ENCODE measurements at regions not wholly inside any gene's neighbourhood (a gene's known extent, or its start where the extent isn't known, plus 50 kb on each side); places are given as distances from the start of the nearest gene placed in this dataset.
A peak's percentile ranks its signal among the peaks of the same experiment; 100 is the strongest.

DNA sequence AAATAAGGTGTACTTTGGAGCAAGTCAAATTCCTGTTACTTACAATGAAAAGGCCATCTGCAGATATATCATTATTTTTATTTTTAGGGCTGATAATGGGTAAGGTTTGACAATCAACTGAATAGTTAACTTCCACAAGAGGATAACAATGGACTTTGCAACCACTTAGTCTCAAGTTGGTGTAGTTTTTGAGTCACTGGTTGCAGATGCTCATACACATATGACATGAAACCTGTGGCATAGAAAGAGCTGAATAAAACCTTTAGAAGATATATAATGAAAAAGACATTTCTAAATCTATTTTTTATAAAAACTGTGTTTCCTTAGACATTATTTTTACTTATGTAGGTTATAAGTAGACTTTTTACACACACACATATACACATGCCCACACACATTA lies 2110.9 kb downstream of the PCDH7 start:
- H3K4me3 ChIP-seq (ENCODE audit: low read depth, low read length) = no peak overlapping the region
- DNase-seq (ENCODE audit: low read depth) = no peak
- TF ChIP-seq, protein P1, sequence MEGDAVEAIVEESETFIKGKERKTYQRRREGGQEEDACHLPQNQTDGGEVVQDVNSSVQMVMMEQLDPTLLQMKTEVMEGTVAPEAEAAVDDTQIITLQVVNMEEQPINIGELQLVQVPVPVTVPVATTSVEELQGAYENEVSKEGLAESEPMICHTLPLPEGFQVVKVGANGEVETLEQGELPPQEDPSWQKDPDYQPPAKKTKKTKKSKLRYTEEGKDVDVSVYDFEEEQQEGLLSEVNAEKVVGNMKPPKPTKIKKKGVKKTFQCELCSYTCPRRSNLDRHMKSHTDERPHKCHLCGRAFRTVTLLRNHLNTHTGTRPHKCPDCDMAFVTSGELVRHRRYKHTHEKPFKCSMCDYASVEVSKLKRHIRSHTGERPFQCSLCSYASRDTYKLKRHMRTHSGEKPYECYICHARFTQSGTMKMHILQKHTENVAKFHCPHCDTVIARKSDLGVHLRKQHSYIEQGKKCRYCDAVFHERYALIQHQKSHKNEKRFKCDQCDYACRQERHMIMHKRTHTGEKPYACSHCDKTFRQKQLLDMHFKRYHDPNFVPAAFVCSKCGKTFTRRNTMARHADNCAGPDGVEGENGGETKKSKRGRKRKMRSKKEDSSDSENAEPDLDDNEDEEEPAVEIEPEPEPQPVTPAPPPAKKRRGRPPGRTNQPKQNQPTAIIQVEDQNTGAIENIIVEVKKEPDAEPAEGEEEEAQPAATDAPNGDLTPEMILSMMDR (conservative IDR thresholded peaks at IDR 0.05; ENCODE audit: low read depth, low read length) = no peak

DNA sequence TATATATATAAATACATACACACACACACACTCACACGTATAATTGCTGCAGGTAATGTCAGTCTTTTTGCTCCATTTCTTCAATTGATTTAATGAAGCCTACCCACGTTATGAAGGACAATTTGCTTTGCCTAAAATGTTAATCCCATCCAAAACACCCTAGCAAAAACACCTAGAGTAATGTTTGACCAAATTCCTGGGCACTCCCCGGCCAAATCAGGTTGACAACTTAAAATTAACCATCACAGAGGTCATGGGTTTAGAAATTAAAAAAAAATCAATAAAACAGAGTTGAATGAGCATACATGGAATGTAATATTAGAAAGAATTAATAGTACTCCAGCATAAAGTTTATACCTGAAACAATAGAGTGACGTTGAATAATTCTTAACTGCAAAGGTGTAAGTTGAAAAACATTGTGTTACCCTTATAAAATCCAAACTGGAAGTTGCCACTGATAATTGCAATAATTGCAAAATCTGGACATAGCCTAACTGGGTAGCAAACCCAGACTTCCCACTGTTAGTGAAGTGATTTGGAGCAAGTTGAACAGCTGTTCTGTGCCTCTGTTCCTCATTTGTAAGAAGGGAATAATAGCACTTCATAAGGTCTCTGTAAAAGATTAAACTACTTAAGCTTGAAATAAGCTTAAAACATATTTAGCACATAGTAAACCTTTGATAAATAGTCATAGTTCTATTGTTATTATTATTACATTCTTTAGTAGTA lies 2120.5 kb downstream of the PCDH7 start:
- no peak overlapping the region for H3K4me3 ChIP-seq (ENCODE audit: low read depth, low read length)
- DNase-seq (ENCODE audit: low read depth) = no peak
- TF ChIP-seq, protein P1 (conservative IDR thresholded peaks at IDR 0.05; ENCODE audit: low read depth, low read length) = no peak

DNA sequence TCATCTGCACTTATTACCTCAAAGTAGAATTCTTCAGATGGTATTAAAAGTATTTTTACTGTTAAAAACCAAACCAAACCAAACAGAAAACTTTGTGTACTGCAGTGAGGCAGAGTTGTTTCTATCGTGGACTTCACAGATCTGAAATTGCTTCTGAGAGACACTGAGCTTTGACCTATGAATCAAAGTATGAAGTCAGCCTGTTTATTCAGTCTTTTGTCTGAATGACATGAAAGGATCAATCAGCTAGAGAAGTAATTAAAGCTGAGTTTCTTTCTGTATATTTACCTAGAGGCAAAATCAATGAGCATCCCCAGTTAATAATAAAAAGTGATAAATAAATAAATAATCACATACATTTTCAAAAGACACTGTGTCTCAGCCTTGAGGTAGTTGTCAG lies 2121.0 kb downstream of the PCDH7 start:
- no peak overlapping the region for H3K4me3 ChIP-seq (ENCODE audit: low read depth, low read length)
- TF ChIP-seq, protein P1 (conservative IDR thresholded peaks at IDR 0.05; ENCODE audit: low read depth, low read length) = no peak
- no peak for DNase-seq (ENCODE audit: low read depth)

DNA sequence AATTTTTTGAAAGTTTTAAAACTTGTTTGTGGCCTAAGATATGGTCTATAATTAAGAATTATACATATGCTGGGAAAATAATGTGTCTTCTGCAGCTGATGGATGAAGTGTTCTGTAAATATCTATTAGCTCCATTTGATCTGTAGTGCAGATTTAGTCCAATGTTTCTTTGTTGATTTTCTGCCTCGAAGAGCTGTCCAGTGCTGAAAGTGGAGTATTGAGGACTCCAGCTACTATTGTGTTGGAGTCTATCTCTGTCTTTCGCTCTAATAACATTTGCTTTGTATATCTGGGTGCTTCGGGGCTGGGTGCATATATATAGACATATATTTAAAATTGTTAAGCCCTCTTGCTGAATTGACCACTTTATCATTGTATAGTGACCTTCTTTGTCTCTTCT lies 2127.3 kb downstream of the PCDH7 start:
- H3K4me3 ChIP-seq (ENCODE audit: low read depth, low read length) = no peak overlapping the region
- TF ChIP-seq, protein P1 (conservative IDR thresholded peaks at IDR 0.05; ENCODE audit: low read depth, low read length) = no peak
- no peak for DNase-seq (ENCODE audit: low read depth)

DNA sequence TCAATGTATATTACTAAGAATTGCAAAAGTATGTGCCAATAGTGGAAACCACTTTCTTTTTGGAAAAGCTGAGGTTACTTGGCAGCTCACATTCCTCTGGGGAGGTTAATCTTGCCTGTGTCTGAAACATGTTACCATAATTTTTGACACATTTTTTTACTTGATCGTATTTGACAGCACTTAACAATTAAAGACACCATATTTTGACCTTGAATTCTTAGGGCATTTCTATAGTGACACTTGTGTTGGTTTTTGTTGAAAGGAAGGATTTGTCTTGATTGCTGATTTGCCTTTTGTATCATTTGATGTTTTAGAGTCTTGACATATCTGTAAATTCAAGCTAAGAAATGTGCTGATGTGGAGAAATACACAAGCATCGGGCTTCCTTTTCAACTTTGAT lies 2135.5 kb downstream of the PCDH7 start:
- TF ChIP-seq, protein P1 (conservative IDR thresholded peaks at IDR 0.05; ENCODE audit: low read depth, low read length) = no peak
- no peak for DNase-seq (ENCODE audit: low read depth)
- no peak overlapping the region for H3K4me3 ChIP-seq (ENCODE audit: low read depth, low read length)

DNA sequence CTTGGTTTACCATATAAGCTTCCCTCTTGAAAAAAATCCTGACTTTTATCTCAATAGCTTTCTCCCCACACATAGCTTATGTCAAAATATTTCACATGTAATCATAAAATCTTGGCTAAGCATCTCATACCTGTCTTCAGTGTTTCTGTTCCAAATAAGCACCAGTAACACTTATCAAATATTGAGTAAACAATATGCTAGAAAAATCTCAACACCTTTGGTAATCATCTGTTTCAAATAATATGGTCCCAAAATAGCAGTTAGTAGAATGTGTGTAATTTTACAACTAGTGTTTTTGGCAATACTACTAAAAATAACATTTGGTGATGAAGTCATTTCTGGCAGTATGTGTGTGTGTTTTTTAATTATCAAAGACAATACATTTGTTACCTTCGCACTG lies 2138.2 kb downstream of the PCDH7 start:
- TF ChIP-seq, protein P1 (conservative IDR thresholded peaks at IDR 0.05; ENCODE audit: low read depth, low read length) = no peak
- no peak overlapping the region for H3K4me3 ChIP-seq (ENCODE audit: low read depth, low read length)
- no peak for DNase-seq (ENCODE audit: low read depth)

DNA sequence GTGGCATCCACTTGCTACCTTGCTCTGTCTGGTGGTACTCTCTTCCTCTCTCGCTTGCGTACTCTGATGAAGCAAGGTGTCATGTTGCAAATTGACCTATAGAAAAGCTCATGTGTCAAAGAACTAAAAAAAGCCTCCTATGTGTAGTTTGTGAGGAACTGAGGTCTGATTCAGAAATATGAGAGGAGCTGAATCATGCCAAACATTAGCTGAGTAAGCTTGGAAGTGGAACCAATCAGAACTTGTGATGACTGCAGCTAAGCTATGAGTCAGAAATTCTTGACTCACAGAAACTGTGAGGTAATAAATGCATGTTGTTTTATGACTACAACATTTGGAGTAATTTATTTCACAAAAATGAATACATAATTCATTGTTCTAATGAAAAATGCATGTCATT lies 2138.8 kb downstream of the PCDH7 start:
- TF ChIP-seq, protein P1 (conservative IDR thresholded peaks at IDR 0.05; ENCODE audit: low read depth, low read length) = no peak
- no peak overlapping the region for H3K4me3 ChIP-seq (ENCODE audit: low read depth, low read length)
- DNase-seq (ENCODE audit: low read depth) = peak; percentile 30
